Uterus (tissue), 3 donors: ENCODE measurements at regions not wholly inside any gene's neighbourhood (a gene's known extent, or its start where the extent isn't known, plus 50 kb on each side); places are given as distances from the start of the nearest gene placed in this dataset.

Experiments used
- DNase-seq, 2 donors: peaks; one replicate each; pipeline ENCODE4 v3.0.0-alpha.2; 2019 to 2020
- H3K27ac ChIP-seq, 2 donors: fragments of 200-600 bp; sonication (generic); 1 replicate in 1 of 2; 2 replicates in 1 of 2; pipeline ENCODE4 v1.5.1; 2016 to 2018
- H3K27me3 ChIP-seq, 2 donors: fragments of 200-600 bp; sonication (generic); one replicate each; pipeline ENCODE4 v1.5.1; 2018 to 2019; ENCODE audit warnings: control low read depth in 1 of 2
- H3K36me3 ChIP-seq, 2 donors: fragments of 200-600 bp; sonication (generic); one replicate each; pipeline ENCODE4 v1.5.1; 2019; ENCODE audit warnings: control low read depth in 1 of 2
- H3K4me1 ChIP-seq, 2 donors: fragments of 200-600 bp; sonication (generic); one replicate each; pipeline ENCODE4 v1.5.1; 2018 to 2019; ENCODE audit warnings: control low read depth in 1 of 2
- H3K4me3 ChIP-seq, 2 donors: fragments of 200-600 bp; sonication (generic); 1 replicate in 1 of 2; 2 replicates in 1 of 2; pipeline ENCODE4 v1.5.1; 2018 to 2019; ENCODE audit warnings: mild to moderate bottlenecking in 1 of 2
- H3K9me3 ChIP-seq, 2 donors: fragments of 200-600 bp; sonication (generic); one replicate each; pipeline ENCODE4 v1.5.1; 2019; ENCODE audit warnings: control low read depth in 1 of 2
- POLR2A ChIP-seq, 2 donors: fragments of 450-650 bp; IDR thresholded peaks; one replicate each; pipeline ENCODE4 v1.6.1; 2016; ENCODE audit warnings: antibody characterized with exemption in 2 of 2, mild to moderate bottlenecking in 1 of 2, moderate library complexity in 1 of 2
- intact Hi-C: fragments of 100-400 bp; cut with DNase I; formaldehyde crosslinking; loops from one replicate; pipeline ENCODE4 v1.15.1; 2023; ENCODE audit warnings: low total_unique reads
- TF ChIP-seq, protein P1 (sequence below), 4 experiments: fragments of 200-600 bp in 2 of 4; fragments of 450-650 bp in 2 of 4; sonication (generic) in 2 of 4; IDR thresholded peaks; one replicate each; pipeline ENCODE4 v1.5.1; 2016 to 2019; ENCODE audit warnings: antibody characterized with exemption in 4 of 4, mild to moderate bottlenecking in 2 of 4, moderate library complexity in 1 of 4
- donor health status: DM: yes; HTN: yes; CAD: no.

DNA sequence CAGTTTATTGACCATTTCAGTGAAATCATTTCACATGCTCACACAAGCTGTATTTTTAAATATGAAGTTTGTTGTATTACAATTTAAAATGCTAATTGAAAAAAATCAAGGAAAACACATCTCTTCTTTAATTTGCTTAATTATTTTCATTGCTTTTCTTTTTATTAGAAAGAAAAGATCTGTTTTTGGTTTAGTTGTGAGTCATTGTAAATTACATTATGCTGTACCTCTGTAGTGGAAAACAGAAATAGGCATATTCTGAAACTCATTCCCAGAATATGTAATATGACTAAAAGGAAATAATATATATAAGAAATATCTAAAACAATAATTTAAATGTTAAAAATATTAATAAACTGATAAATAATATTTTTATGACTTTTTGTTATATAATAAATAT lies 161.9 kb downstream of the HGF start:
- H3K27me3 ChIP-seq = no peaks in the 10 kb centered on the region
- no peak overlapping the region for H3K27ac ChIP-seq
- no peaks in the 10 kb centered on the region for H3K4me1 ChIP-seq
- intact Hi-C loops = no loop called here
- no peaks in the 10 kb centered on the region for H3K9me3 ChIP-seq
- no peak for DNase-seq
- H3K4me3 ChIP-seq = no peak overlapping the region
- TF ChIP-seq, protein P1, sequence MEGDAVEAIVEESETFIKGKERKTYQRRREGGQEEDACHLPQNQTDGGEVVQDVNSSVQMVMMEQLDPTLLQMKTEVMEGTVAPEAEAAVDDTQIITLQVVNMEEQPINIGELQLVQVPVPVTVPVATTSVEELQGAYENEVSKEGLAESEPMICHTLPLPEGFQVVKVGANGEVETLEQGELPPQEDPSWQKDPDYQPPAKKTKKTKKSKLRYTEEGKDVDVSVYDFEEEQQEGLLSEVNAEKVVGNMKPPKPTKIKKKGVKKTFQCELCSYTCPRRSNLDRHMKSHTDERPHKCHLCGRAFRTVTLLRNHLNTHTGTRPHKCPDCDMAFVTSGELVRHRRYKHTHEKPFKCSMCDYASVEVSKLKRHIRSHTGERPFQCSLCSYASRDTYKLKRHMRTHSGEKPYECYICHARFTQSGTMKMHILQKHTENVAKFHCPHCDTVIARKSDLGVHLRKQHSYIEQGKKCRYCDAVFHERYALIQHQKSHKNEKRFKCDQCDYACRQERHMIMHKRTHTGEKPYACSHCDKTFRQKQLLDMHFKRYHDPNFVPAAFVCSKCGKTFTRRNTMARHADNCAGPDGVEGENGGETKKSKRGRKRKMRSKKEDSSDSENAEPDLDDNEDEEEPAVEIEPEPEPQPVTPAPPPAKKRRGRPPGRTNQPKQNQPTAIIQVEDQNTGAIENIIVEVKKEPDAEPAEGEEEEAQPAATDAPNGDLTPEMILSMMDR (IDR thresholded peaks at IDR 0.05) = no peak
- TF ChIP-seq POLR2A (IDR thresholded peaks at IDR 0.05) = no peak
- no peaks in the 10 kb centered on the region for H3K36me3 ChIP-seq

DNA sequence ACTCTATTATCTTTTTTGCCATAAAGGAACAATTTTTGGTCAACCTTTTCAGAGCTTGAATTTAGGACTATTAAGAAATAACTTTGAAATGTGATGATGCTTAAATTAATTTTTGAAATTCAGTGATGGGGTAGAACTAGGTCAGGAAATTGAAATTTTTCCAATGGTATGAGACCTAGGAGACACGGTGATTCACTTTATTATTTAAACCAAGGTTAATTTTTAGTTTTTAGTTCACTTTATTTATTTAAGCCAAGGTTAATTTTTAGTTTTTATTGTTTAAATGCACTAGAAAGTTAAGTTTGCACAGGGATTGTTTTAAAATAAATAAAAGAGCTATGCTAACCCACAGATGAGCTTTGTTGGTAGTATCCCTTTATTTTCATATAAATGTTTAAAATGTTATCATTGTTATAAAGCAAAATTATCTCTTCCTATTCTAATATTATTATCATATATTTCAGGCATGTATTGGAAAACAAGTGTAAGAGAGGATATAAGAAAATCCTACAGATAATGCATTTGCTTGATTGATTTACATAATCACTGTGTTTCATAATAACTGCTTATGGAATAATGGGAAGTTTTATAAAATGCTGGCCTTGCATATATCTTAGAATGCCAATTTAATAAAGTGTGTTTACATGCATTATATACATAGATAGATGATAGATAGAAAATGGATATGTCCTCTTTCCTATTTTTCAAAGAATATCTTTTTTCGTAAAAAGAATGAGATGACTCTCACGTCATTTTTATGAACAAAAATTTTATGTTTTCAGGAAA lies 163.6 kb downstream of the HGF start:
- Histone ChIP-seq H3K36me3 (no peaks in the 10 kb centered on the region), H3K27ac (no peak overlapping the region), H3K4me1 (no peaks in the 10 kb centered on the region), H3K9me3 (no peaks in the 10 kb centered on the region), H3K4me3 (no peak overlapping the region), H3K27me3 (no peaks in the 10 kb centered on the region)
- TF ChIP-seq, protein P1 (IDR thresholded peaks at IDR 0.05) = no peak
- TF ChIP-seq POLR2A (IDR thresholded peaks at IDR 0.05) = no peak
- no peak for DNase-seq
- intact Hi-C loops = no loop called here

DNA sequence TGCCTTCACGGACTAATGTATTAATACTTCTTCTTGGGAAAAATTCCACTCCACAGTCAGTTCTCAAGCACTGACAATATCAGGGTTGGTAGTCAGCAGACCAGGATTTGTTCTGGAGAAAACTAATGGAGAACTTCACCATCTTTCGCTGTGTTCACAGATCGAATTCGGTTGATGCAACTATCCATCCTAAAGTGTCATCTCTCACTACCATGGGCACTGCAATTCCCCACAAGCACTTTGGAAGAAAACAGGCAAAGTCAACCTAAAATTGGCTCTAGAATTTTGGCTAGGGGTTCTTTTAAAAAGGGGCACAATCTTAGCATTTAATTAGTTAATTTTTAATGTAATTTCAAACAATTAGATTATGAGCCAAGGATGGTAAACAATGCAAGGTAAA lies 164.4 kb downstream of the HGF start:
- Histone ChIP-seq H3K4me1 (no peaks in the 10 kb centered on the region), H3K27ac (no peak overlapping the region), H3K36me3 (no peaks in the 10 kb centered on the region), H3K27me3 (no peaks in the 10 kb centered on the region), H3K9me3 (no peaks in the 10 kb centered on the region), H3K4me3 (no peak overlapping the region)
- no peak for DNase-seq
- intact Hi-C loops = no loop called here
- TF ChIP-seq, protein P1 (IDR thresholded peaks at IDR 0.05) = no peak
- no peak for TF ChIP-seq POLR2A (IDR thresholded peaks at IDR 0.05)

DNA sequence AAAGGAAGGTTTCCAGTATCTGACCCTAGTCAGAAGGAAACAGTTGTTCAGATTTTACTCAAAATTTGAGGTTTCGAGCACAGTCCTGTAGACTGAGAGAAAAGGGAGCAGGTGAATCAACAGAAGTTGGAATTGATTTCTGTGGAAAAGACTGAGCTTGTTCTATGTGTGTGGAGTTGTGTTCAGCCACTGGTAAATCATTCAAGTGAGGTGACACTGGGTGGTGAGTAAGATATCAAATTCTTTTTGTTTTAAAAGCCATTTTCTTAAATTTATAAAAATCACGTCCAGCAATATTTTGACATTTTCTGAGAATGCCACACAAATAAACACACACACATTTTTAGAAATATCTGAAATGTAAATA lies 165.1 kb downstream of the HGF start:
- Histone ChIP-seq H3K36me3 (no peaks in the 10 kb centered on the region), H3K9me3 (no peaks in the 10 kb centered on the region), H3K4me1 (no peaks in the 10 kb centered on the region), H3K27ac (no peak overlapping the region), H3K27me3 (no peaks in the 10 kb centered on the region), H3K4me3 (no peak overlapping the region)
- intact Hi-C loops = no loop called here
- DNase-seq = no peak
- TF ChIP-seq POLR2A (IDR thresholded peaks at IDR 0.05) = no peak
- TF ChIP-seq, protein P1 (IDR thresholded peaks at IDR 0.05) = no peak

DNA sequence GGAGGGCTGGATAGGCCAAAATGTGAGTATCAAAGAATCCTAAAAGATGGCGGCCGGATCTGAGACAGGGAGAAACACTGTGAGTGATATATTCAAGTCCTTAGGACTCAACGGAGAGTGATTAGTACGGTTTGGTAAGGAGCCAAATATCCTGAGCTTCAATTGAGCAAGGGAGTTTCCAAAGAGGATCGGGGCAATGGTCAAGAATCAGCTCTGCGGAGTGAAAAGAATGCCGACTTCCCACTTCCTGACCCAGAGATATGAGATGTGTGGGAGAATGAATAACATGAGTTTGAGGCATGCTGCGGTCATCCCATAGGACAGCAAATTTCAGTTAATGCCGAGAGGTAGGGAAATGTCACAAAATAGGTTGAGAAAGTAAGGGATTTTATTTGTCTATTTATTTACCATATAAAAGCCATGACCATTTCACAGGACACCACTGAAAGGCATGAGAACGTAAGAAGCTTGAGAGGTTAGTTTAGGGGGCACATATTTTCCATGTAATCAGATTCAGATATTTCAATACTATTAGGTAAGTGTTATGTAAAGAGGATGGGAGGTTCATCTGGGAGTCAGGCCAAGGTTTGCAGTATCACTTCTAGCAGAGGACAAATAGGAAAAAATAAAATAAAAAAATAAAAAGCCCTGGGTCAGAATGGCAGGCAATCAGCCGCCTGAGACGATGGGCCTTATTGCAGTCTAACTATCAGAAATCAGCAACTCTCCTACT lies 165.6 kb downstream of the HGF start:
- no peak for DNase-seq
- Histone ChIP-seq H3K4me3 (no peak overlapping the region), H3K36me3 (no peaks in the 10 kb centered on the region), H3K27ac (no peak overlapping the region), H3K4me1 (no peaks in the 10 kb centered on the region), H3K9me3 (no peaks in the 10 kb centered on the region), H3K27me3 (no peaks in the 10 kb centered on the region)
- intact Hi-C loops = no loop called here
- TF ChIP-seq, protein P1 (IDR thresholded peaks at IDR 0.05) = no peak
- no peak for TF ChIP-seq POLR2A (IDR thresholded peaks at IDR 0.05)
